Endothelial cell of umbilical vein (primary cell): ENCODE measurements at regions not wholly inside any gene's neighbourhood (a gene's known extent, or its start where the extent isn't known, plus 50 kb on each side); places are given as distances from the start of the nearest gene placed in this dataset.
"Not testable (repeated sequence)": the region's sequence is repeated elsewhere in the genome, so short reads cannot be mapped to it uniquely, and the experiment has no call there.

Source experiments
- BruUV-seq: library from RNA; stranded (reverse); fragments of 400-500 nt; replicated peaks from 2 replicates; lab custom pipeline; 2021; lab: Mats Ljungman, UMichigan
- CTCF ChIA-PET: fragments of 300-600, 350-600 bp; sonication (Branson Sonifier 250); formaldehyde crosslinking; loops from one replicate; lab custom pipeline; 2021; ENCODE audit warnings: antibody characterized with exemption, inconsistent platforms; lab: Charles Lee
- POLR2A ChIA-PET: fragments of 300-600, 350-600 bp; sonication (Branson Sonifier 250); formaldehyde crosslinking; loops from one replicate; lab custom pipeline; 2021; ENCODE audit warnings: antibody characterized with exemption, inconsistent platforms; lab: Charles Lee
- DNase-seq: peaks from one replicate; pipeline ENCODE4 v3.0.0-alpha.2; 2011; ENCODE audit warnings: low read depth, low spot score
- FAIRE-seq: peaks from 2 replicates; lab custom pipeline; 2011; peaks lifted over from hg19 to GRCh38; lab: Jason Lieb, UNC
- H2AFZ ChIP-seq: 2 replicates; pipeline ENCODE4 v1.6.0; 2012; ENCODE audit warnings: low read depth, low read length, control low read depth, inconsistent platforms
- H3K27ac ChIP-seq: 2 replicates; pipeline ENCODE4 v1.5.1; 2011; ENCODE audit warnings: low read depth, mild to moderate bottlenecking, control low read depth, low read length, moderate library complexity; ENCODE audit not compliant: insufficient read depth
- H3K27me3 ChIP-seq, 2 experiments: 2 replicates each; pipeline versions ENCODE4 v1.6.0 to v1.6.1; 2011; ENCODE audit warnings: low read length in 2 of 2, mixed read lengths in 1 of 2; ENCODE audit not compliant: control insufficient read depth in 2 of 2, insufficient read depth in 2 of 2
- H3K36me3 ChIP-seq, 2 experiments: 2 replicates in 1 of 2; 3 replicates in 1 of 2; pipeline ENCODE4 v1.5.1; 2011; ENCODE audit warnings: low read length in 2 of 2, mild to moderate bottlenecking in 1 of 2, moderate library complexity in 1 of 2; ENCODE audit not compliant: control insufficient read depth in 2 of 2, insufficient read depth in 2 of 2; ENCODE audit errors: extremely low read depth in 1 of 2
- H3K4me1 ChIP-seq: 3 replicates; pipeline ENCODE4 v1.5.1; 2011; ENCODE audit warnings: mild to moderate bottlenecking, low read length; ENCODE audit not compliant: control insufficient read depth, insufficient read depth; ENCODE audit errors: extremely low read depth
- H3K4me2 ChIP-seq: 2 replicates; pipeline ENCODE4 v1.6.1; 2011; ENCODE audit warnings: low read length, control low read depth, mixed read lengths; ENCODE audit not compliant: insufficient read depth
- H3K4me3 ChIP-seq, 3 experiments: fragments of 200-600 bp in 1 of 3; sonication (generic), shearing (Covaris generic) in 1 of 3; replicated peaks in 1 of 3; 2 replicates each; pipeline ENCODE4 v1.5.1; 2011 to 2016; ENCODE audit warnings: control low read depth in 3 of 3, low read length in 3 of 3, mild to moderate bottlenecking in 2 of 3, inconsistent platforms in 1 of 3, low read depth in 1 of 3, moderate library complexity in 1 of 3; ENCODE audit not compliant: insufficient read depth in 1 of 3
- H3K79me2 ChIP-seq: 2 replicates; pipeline ENCODE4 v1.6.0; 2012; ENCODE audit warnings: low read length, inconsistent platforms; ENCODE audit not compliant: control insufficient read depth, insufficient read depth
- H3K9ac ChIP-seq: replicated peaks from 2 replicates; pipeline ENCODE3; 2011; ENCODE audit warnings: low read length, control low read depth; ENCODE audit not compliant: insufficient read depth; ENCODE audit errors: extremely low read depth
- H3K9me1 ChIP-seq: replicated peaks from 3 replicates; pipeline ENCODE4 v1.6.0; 2011; ENCODE audit warnings: mild to moderate bottlenecking, low read length; ENCODE audit not compliant: control insufficient read depth, insufficient read depth; ENCODE audit errors: extremely low read depth
- H3K9me3 ChIP-seq: replicated peaks from 2 replicates; pipeline ENCODE4 v1.5.1; 2012; ENCODE audit warnings: low read length, inconsistent platforms; ENCODE audit not compliant: control insufficient read depth, insufficient read depth
- H4K20me1 ChIP-seq: replicated peaks from 2 replicates; pipeline ENCODE3; 2011; ENCODE audit warnings: mild to moderate bottlenecking, low read length; ENCODE audit not compliant: control insufficient read depth, insufficient read depth; ENCODE audit errors: extremely low read depth
- GATA2 ChIP-seq: IDR thresholded peaks from 2 replicates; pipeline ENCODE4 v1.7.0; 2011; ENCODE audit warnings: low read depth, mild to moderate bottlenecking, moderate library complexity, mixed read lengths, low read length; ENCODE audit not compliant: insufficient read length, insufficient read depth
- JUN ChIP-seq: IDR thresholded peaks from 2 replicates; pipeline ENCODE4 v1.6.1; 2011; ENCODE audit warnings: borderline replicate concordance, low read depth; ENCODE audit not compliant: insufficient read length, insufficient read depth
- dilution Hi-C: fragments of 300-500 bp; cut with MboI; formaldehyde crosslinking; loops from one replicate; pipeline ENCODE4 v1.15.0; 2019; ENCODE audit warnings: low sequenced_read_pairs; ENCODE audit not compliant: extremely low pct_ligation_motif_present
- intact Hi-C: fragments of 100-400 bp; cut with micrococcal nuclease; formaldehyde crosslinking; loops from one replicate; pipeline ENCODE4 v1.10.0; 2022
- TF ChIP-seq, protein P1 (sequence below), 2 donors: IDR thresholded peaks; 1 replicate in 1 of 2; 2 replicates in 1 of 2; pipeline ENCODE4 v1.5.1; 2011; ENCODE audit warnings: low read length in 2 of 2, mild to moderate bottlenecking in 2 of 2, moderate library complexity in 2 of 2, control low read depth in 1 of 2, inconsistent platforms in 1 of 2, low read depth in 1 of 2; ENCODE audit not compliant: insufficient read depth in 1 of 2; ENCODE audit errors: extremely low read depth in 1 of 2

DNA sequence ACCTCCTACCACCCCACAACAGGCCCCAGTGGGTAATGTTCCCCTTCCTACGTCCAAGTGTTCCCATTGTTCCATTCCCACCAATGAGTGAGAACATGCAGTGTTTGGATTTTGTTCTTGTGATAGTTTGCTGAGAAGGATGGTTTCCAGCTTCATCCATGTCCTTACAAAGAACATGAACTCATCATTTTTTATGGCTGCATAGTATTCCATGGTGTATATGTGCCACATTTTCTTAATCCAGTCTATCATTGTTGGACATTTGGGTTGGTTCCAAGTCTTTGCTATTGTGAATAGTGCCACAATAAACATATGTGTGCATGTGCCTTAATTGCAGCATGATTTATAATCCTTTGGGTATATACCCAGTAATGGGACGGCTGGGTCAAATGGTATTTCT, 81.6 kb downstream of the P2RY10 start:
- dilution Hi-C loops = not testable (repeated sequence)

DNA sequence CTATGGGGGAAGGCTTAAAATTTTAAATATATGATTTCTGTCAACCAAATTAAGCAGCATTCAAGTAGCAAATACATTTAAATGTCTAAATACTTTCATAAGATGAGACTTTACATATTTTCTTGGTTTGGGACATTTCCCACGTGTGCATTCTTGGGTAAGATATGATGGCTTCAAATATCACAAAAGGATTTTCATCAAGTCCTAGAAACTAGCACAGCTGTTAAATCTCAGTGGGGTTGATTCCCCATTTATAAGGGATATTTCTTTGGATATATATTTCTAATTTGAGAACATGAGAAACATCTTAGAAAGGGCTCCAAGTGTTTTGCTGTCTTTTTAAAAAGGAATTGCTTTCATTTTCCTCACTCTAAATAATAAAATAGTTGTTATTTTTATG, 90.2 kb downstream of the P2RY10 start:
- Histone ChIP-seq H3K9me1 (no peaks in the 10 kb centered on the region), H4K20me1 (no peaks in the 10 kb centered on the region), H3K27ac (no peak overlapping the region), H3K4me1 (no peaks in the 10 kb centered on the region), H3K9me3 (no peaks in the 10 kb centered on the region), H3K4me2 (no peak overlapping the region), H3K36me3 (no peaks in the 10 kb centered on the region), H2AFZ (no peak overlapping the region), H3K27me3 (no peaks in the 10 kb centered on the region), H3K9ac (no peak overlapping the region), H3K4me3 (no peak overlapping the region), H3K79me2 (no peaks in the 10 kb centered on the region)
- DNase-seq = no peak
- CTCF ChIA-PET = no interaction called here
- dilution Hi-C loops = no loop called here
- intact Hi-C loops = no loop called here
- TF ChIP-seq, protein P1, sequence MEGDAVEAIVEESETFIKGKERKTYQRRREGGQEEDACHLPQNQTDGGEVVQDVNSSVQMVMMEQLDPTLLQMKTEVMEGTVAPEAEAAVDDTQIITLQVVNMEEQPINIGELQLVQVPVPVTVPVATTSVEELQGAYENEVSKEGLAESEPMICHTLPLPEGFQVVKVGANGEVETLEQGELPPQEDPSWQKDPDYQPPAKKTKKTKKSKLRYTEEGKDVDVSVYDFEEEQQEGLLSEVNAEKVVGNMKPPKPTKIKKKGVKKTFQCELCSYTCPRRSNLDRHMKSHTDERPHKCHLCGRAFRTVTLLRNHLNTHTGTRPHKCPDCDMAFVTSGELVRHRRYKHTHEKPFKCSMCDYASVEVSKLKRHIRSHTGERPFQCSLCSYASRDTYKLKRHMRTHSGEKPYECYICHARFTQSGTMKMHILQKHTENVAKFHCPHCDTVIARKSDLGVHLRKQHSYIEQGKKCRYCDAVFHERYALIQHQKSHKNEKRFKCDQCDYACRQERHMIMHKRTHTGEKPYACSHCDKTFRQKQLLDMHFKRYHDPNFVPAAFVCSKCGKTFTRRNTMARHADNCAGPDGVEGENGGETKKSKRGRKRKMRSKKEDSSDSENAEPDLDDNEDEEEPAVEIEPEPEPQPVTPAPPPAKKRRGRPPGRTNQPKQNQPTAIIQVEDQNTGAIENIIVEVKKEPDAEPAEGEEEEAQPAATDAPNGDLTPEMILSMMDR (IDR thresholded peaks at IDR 0.05; ENCODE audit: extremely low read depth in 1 of 2, insufficient read depth in 1 of 2, low read depth in 1 of 2, low read length in 2 of 2) = no peak
- TF ChIP-seq JUN = no peak
- TF ChIP-seq GATA2 = no peak
- FAIRE-seq = no peak
- POLR2A ChIA-PET = no interaction called here
- no TSS peak for BruUV-seq

More for the DNA sequence above, 81.6 kb downstream of the P2RY10 start:
- H3K4me2 ChIP-seq, intact Hi-C loops, H3K4me3 ChIP-seq, H4K20me1 ChIP-seq, DNase-seq, BruUV-seq, H3K4me1 ChIP-seq, H3K9ac ChIP-seq, FAIRE-seq, H2AFZ ChIP-seq, H3K9me1 ChIP-seq, H3K79me2 ChIP-seq, H3K36me3 ChIP-seq, POLR2A ChIA-PET, CTCF ChIA-PET, H3K27ac ChIP-seq, H3K9me3 ChIP-seq, H3K27me3 ChIP-seq: not testable (repeated sequence)
